ENCODE measurements at regions not wholly inside any gene's neighbourhood (a gene's known extent, or its start where the extent isn't known, plus 50 kb on each side); places are given as distances from the start of the nearest gene placed in this dataset.

GRCh38 chr10:3908183-3908582, 123.2 kb upstream of the KLF6 start:
- TF ChIP-seq YY1 (tag by site-specific recombination; IDR thresholded peaks at IDR 0.05) (no peak), CTCF (tag by site-specific recombination; IDR thresholded peaks at IDR 0.05) (no peak), RBAK (tag by site-specific recombination; IDR thresholded peaks at IDR 0.05) (no peak), ZNF449 (tag by site-specific recombination; IDR thresholded peaks at IDR 0.05) (no peak), GLI4 (tag by site-specific recombination; IDR thresholded peaks at IDR 0.05) (no peak), GLIS1 (tag by site-specific recombination; IDR thresholded peaks at IDR 0.05) (no peak), ZSCAN30 (tag by site-specific recombination; IDR thresholded peaks at IDR 0.05) (no peak), ZFHX2 (tag by site-specific recombination; conservative IDR thresholded peaks at IDR 0.05) (no peak), ZNF521 (tag by site-specific recombination; IDR thresholded peaks at IDR 0.05) (no peak), ZNF138 (tag by site-specific recombination; IDR thresholded peaks at IDR 0.05; ENCODE audit: borderline replicate concordance) (no peak), KLF8 (tag by site-specific recombination; IDR thresholded peaks at IDR 0.05) (no peak), ZFP3 (tag by site-specific recombination; IDR thresholded peaks at IDR 0.05; ENCODE audit: low read depth) (no peak), OVOL3 (tag by site-specific recombination; IDR thresholded peaks at IDR 0.05) (no peak), PBX3 (CRISPR knock-in tag; IDR thresholded peaks at IDR 0.05) (no peak)
